ENCODE measurements at regions not wholly inside any gene's neighbourhood (a gene's known extent, or its start where the extent isn't known, plus 50 kb on each side); places are given as distances from the start of the nearest gene placed in this dataset.

DNA sequence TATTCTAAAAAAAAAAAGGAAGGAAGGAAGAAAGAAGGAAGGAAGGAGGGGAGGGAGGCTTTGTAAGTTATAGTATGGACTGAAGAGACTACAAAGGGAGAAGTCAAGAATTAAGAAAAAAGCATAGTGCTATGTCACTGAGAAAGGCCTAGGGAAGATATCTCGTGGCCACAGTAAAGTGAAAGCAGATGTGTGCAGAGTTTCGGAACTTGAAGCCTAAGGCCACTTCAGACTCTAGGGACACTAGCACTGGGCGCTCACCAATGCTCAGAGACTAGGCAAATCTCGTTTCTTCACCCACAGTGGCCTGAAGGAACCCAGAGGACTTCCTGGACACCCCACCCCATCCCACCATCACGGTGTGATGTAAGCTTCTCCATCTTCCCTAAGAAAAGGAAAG, 181.4 kb upstream of the TRPM3 start:
- TF ChIP-seq REST (IDR thresholded peaks at IDR 0.05; ENCODE audit: low read depth) (no peak), ZBTB7A (IDR thresholded peaks at IDR 0.05; ENCODE audit: low read depth) (no peak), EP300 (IDR thresholded peaks at IDR 0.05; ENCODE audit: borderline replicate concordance) (no peak), TAF1 (IDR thresholded peaks at IDR 0.05; ENCODE audit: low read depth) (no peak), FOXM1 (IDR thresholded peaks at IDR 0.05; ENCODE audit: borderline replicate concordance, low read depth) (no peak)
- TF ChIP-seq, protein P1, sequence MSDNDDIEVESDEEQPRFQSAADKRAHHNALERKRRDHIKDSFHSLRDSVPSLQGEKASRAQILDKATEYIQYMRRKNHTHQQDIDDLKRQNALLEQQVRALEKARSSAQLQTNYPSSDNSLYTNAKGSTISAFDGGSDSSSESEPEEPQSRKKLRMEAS (IDR thresholded peaks at IDR 0.05): no peak
- TF ChIP-seq, protein P2, sequence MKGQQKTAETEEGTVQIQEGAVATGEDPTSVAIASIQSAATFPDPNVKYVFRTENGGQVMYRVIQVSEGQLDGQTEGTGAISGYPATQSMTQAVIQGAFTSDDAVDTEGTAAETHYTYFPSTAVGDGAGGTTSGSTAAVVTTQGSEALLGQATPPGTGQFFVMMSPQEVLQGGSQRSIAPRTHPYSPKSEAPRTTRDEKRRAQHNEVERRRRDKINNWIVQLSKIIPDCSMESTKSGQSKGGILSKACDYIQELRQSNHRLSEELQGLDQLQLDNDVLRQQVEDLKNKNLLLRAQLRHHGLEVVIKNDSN (IDR thresholded peaks at IDR 0.05): no peak

All from Ishikawa (cell line).